ENCODE measurements at regions not wholly inside any gene's neighbourhood (a gene's known extent, or its start where the extent isn't known, plus 50 kb on each side); places are given as distances from the start of the nearest gene placed in this dataset.

DNA sequence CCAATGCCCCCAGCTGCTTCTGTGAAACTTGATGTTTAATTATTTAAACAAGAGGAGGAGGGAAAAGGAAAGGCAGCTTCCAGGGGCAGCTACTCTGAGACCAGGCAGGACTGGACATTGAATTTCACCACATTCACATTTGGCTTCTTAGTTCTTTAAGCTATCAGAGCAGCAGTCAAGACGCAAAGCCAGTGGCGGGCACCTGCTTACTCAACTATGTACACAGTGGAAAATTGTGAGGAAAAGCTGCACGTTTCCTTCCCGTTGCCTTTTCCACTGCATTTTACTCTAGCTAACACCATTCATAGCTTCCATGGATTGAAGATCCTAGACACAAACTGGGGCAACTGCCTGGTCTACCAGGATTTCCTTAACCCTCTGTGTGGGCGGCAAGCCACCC lies 200.3 kb downstream of the ERCC6L2 start:
- TF ChIP-seq CTCF (IDR thresholded peaks at IDR 0.05): no peak
- TF ChIP-seq POLR2A (IDR thresholded peaks at IDR 0.05): no peak

All from right lobe of liver (tissue), 4 donors.